Right hindlimb (tissue), 1 donor: ENCODE measurements at regions not wholly inside any gene's neighbourhood (a gene's known extent, or its start where the extent isn't known, plus 50 kb on each side); places are given as distances from the start of the nearest gene placed in this dataset.

Experiments
- DNase-seq: peaks from one replicate; pipeline ENCODE4 v3.0.0-alpha.2; 2018

GRCh38 chr1:110816945-110817344 lies 56.0 kb upstream of the CD53 start:
- DNase-seq, result no peak

- DNase-seq, result no peak
Observed at GRCh38 chr1:110811529-110811928, 61.4 kb upstream of the CD53 start.

DNA sequence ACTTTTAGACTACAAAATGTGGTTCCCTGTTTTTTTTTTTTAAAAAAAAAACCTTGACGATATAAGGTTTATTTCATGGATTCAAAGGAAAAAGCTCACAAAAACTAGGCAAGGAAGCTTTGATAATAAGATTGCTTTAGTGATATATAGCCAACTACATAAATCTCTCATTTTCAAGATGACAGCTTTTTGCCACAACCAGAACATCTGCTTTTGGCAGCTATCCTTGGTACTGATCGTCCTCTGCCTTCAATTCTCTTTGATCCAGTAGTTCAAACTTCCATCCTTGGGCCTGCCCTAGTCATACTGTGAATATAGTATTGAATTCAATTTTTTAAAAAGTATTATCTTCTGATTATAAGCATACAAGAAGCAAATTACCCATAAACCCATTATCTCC lies 72.9 kb upstream of the CD53 start:
- no peak for DNase-seq

GRCh38 chr1:110798691-110799256 lies 74.2 kb upstream of the CD53 start:
- no peak for DNase-seq

DNA sequence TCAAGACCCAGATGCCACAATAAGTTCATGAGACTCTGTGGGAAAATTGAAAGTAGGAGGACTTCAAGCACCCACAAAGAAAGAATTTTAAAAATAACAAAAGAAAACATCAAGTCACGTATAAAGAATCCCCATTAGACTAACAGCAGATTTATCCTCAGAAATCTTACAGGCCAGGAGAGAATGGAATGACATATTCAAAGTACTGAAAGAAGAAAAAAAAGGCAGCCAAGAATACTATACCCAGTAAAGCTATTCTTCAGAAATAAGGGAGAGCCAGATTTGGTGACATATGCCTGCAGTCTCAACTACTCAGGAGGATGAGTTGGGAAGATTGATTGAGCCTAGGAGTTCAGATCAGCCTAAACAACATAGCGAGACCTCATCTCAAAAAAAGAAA lies 84.3 kb upstream of the CD53 start:
- DNase-seq, result no peak

DNA sequence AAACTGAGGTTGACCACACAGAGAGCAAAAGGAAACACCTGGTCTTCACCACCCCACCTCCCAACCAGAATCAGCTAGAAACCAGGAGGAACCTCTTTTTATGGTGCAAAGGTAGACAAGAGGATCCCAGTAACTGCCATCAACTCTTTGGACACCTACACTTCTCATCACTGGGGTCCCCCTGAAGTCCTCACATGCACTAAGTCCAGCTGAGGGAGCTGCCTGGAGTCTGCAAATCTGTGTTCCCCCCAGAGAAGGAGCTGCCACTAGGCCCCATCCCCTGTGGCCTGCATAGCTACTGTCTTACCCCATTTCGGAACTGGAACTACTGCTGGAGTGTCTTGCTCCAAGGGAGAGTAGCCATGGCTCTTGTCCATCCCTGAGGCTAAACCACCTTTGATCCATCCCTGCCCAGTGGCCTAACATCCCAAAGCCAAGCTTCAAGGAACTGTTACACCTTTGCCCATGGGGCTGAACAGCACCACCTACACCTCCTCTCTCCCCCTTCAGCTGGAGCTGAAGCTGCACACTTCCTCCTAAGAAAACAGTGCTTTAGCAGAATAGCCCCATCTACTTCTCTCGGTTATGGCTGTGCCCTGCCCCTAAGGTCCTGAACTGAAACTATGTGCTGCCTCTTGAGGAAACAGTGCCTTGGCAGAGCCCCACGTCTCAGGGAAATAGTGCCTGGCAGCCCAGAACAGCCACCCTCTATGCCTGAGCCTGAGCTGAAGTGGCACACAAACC lies 85.4 kb upstream of the CD53 start:
- no peak for DNase-seq

GRCh38 chr1:110786802-110787327 lies 86.1 kb upstream of the CD53 start:
- no peak for DNase-seq

DNA sequence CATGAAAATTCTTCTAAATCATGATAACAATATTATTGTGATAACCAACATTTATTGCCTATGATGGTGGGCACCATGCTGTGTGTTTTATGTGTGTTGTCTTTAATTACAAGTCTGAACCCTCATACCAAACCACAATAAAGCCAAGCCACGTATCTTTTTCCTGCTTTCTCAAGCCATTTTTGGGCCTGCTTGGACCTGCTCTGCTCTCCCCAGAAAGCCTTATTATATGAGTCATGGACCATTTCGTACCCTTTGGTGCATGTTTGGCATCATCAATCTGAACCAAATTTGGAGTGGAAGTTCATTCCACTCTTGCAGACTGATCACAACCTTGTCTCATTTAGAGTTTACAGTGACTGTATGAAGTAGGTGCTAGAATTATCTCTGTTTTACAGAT lies 87.3 kb upstream of the CD53 start:
- no peak for DNase-seq

- DNase-seq, result no peak
Observed at GRCh38 chr1:110785055-110785454, 87.9 kb upstream of the CD53 start.

DNA sequence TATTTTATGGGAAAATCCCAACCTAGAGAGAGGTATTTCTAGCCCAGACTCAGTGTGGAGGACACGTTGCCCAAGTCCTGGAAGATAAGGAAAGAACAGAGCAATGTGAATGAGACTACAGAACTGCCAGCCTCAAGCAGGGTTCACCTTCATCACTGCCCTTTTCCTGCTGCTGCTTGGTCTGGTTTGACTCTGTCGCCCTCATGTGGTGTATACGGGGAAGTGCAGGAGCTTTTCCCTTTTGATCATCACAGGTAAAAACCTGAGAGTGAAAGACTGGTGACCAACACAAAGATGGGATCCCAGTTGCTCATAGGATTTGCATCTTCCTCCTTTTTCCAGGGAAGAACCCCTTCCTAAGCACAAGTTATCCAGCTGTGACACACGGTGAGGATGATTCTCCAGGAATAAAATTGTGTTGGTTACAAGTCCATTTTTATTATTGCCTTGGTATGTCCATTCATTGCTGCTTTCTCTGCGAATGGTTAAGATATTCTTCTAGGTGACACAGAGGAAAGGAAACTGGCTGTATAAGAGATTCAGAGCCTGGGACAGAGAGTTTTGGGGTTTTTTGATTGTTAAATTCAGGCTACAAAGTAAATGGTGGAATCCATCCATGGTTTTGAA lies 89.5 kb upstream of the CD53 start:
- no peak for DNase-seq

GRCh38 chr1:110781525-110781924 lies 91.4 kb upstream of the CD53 start:
- no peak for DNase-seq

DNA sequence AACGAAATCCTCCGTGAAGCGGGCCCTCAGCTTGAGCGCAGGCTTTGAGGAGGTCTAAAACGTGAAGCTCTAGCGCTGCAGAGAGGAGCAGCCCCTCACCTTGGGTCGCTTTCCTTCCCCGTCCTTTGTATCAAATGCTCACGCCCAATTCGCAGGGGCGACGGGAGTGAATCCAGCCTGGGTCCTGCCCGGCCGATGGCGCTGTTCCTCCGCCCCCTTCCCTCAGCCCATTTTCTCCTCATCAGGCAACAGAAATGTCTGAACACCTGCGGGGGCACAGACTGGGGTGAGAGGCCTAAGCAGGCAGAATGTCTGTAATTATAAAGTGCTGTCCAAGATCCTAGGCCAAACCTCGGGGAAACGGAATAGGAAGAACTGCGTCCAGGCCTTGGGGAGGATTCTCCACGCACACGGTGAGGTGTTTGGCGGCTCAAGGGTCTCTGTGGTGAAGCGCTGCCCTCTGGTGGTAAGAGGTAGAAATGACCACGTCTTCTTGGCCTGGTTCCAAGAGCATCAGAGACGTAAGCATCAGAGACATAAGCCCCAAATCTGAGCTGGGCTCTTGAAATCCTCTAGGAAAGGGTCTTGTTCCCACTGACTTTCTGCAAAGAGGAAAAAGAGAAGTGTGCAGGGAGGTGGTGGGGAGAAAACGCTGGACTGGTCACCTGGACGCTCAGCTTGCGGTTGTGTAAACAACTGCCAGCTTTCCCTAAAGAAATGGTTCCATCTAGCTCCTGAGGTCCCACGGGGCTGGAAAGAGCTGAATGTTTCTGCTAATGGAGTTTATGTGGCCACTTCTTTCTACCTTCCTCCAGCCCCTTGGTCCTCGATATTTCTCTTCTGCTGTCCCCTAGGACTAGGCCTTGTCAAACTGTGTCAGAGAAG lies 92.1 kb upstream of the CD53 start:
- DNase-seq, result peak; percentile 38

GRCh38 chr1:110779636-110780035 lies 93.3 kb upstream of the CD53 start:
- no peak for DNase-seq

GRCh38 chr1:110778821-110779220 lies 94.1 kb upstream of the CD53 start:
- no peak for DNase-seq

- DNase-seq, result no peak
Observed at GRCh38 chr1:110777228-110777627, 95.7 kb upstream of the CD53 start.

GRCh38 chr1:110774398-110774797 lies 98.5 kb upstream of the CD53 start:
- no peak for DNase-seq

DNA sequence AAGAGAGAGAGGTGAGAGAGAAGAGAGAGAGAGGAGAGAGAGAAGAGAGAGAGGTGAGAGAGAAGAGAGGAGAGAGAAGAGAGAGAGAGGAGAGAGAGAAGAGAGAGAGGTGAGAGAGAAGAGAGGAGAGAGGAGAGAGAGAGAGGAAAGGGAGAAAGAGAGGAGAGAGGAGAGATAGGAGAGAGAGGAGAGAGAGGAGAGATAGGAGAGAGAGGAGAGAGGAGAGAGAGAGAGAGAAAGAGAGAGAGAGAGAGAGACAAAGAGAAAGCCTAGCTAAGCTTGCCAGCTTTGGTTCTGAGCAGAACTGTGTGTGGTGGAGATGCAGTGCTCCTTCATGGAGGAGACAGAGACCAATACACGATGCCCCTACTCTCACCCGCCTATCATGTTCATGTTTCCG lies 99.1 kb upstream of the KCNA3 start:
- DNase-seq, result no peak

- no peak for DNase-seq
Observed at GRCh38 chr1:110771245-110772022, 96.7 kb upstream of the KCNA3 start.

- DNase-seq, result no peak
Observed at GRCh38 chr1:110770832-110771231, 96.1 kb upstream of the KCNA3 start.

- DNase-seq, result no peak
Observed at GRCh38 chr1:110768605-110769004, 93.9 kb upstream of the KCNA3 start.

GRCh38 chr1:110766336-110766647 lies 91.6 kb upstream of the KCNA3 start:
- no peak for DNase-seq

DNA sequence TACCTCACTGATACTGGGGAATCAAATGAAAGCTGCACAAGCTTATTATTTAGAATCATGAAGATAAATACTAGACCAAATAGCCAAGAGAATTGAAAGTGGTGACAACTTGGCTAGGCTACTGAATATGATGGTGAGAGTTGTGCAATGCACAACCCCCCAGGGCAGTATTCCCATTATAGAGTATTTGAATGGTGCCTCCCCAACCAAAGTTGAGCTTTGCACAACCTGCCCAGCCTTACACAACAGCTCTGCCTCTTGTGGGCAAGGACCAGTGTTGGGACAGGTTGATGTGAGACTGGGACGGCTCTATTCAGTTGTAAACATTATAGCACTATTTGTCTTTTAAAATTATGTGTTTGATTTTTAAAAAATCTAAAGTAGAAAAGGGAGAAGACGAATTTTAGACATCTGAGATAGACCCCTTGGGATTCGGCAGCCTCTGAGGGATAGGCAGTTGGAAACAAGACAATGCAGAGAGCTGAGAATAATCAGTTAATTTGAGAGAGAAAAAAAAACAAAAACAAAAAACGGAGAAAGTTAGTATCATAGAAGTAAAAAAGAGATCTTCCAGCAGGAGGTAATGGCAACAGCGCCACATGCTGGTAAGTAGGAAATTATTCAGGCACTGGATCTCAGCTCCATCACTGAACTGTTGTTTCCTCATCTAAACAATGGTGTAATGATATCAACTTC lies 91.0 kb upstream of the KCNA3 start:
- DNase-seq, result no peak
